Hindlimb muscle (tissue), 1 donor: ENCODE measurements at regions not wholly inside any gene's neighbourhood (a gene's known extent, or its start where the extent isn't known, plus 50 kb on each side); places are given as distances from the start of the nearest gene placed in this dataset.

Experiments
- DNase-seq: peaks from one replicate; pipeline ENCODE4 v3.0.0-alpha.2; 2013

- DNase-seq, result no peak
Observed at GRCh38 chr13:67645874-67646467, 415.8 kb upstream of the PCDH9 start.

- no peak for DNase-seq
Observed at GRCh38 chr13:67643516-67644055, 413.4 kb upstream of the PCDH9 start.

GRCh38 chr13:67642657-67643056, 412.5 kb upstream of the PCDH9 start:
- no peak for DNase-seq

GRCh38 chr13:67635754-67636153, 405.6 kb upstream of the PCDH9 start:
- no peak for DNase-seq

GRCh38 chr13:67632590-67632989, 402.5 kb upstream of the PCDH9 start:
- no peak for DNase-seq

GRCh38 chr13:67630640-67631039, 400.5 kb upstream of the PCDH9 start:
- no peak for DNase-seq

- DNase-seq, result no peak
Observed at GRCh38 chr13:67623630-67624029, 393.5 kb upstream of the PCDH9 start.

GRCh38 chr13:67620665-67621064, 390.5 kb upstream of the PCDH9 start:
- no peak for DNase-seq

GRCh38 chr13:67619995-67620380, 389.9 kb upstream of the PCDH9 start:
- no peak for DNase-seq

- peak; percentile 6 for DNase-seq
Observed at GRCh38 chr13:67619351-67619994, 389.3 kb upstream of the PCDH9 start.

GRCh38 chr13:67614579-67614978, 384.4 kb upstream of the PCDH9 start:
- DNase-seq, result no peak

- no peak for DNase-seq
Observed at GRCh38 chr13:67614013-67614412, 383.9 kb upstream of the PCDH9 start.

- no peak for DNase-seq
Observed at GRCh38 chr13:67588607-67589006, 358.5 kb upstream of the PCDH9 start.

- no peak for DNase-seq
Observed at GRCh38 chr13:67577361-67577760, 347.2 kb upstream of the PCDH9 start.

- peak; percentile 75 for DNase-seq
Observed at GRCh38 chr13:67574320-67575233, 344.4 kb upstream of the PCDH9 start.

GRCh38 chr13:67568205-67568604, 338.1 kb upstream of the PCDH9 start:
- no peak for DNase-seq

GRCh38 chr13:67557642-67558241, 327.6 kb upstream of the PCDH9 start:
- no peak for DNase-seq

- DNase-seq, result no peak
Observed at GRCh38 chr13:67557118-67557517, 327.0 kb upstream of the PCDH9 start.

GRCh38 chr13:67554746-67555452, 324.8 kb upstream of the PCDH9 start:
- no peak for DNase-seq

GRCh38 chr13:67554286-67554685, 324.1 kb upstream of the PCDH9 start:
- no peak for DNase-seq

GRCh38 chr13:67549331-67549730, 319.2 kb upstream of the PCDH9 start:
- no peak for DNase-seq

GRCh38 chr13:67538906-67539305, 308.8 kb upstream of the PCDH9 start:
- DNase-seq, result no peak
